Type B pancreatic cell (in vitro differentiated cells): ENCODE measurements at regions not wholly inside any gene's neighbourhood (a gene's known extent, or its start where the extent isn't known, plus 50 kb on each side); places are given as distances from the start of the nearest gene placed in this dataset.

Experiments
- DNase-seq: peaks from one replicate; pipeline ENCODE4 v3.0.0; 2021; ENCODE audit warnings: mixed read lengths; ENCODE audit not compliant: unreplicated experiment; ENCODE audit errors: extremely low spot score
- H3K27ac Mint-ChIP-seq: 2 replicates; pipeline ENCODE4 v1.8.0; 2021; ENCODE audit warnings: mild to moderate bottlenecking, mixed read lengths
- H3K27me3 Mint-ChIP-seq: 2 replicates; pipeline ENCODE4 v1.8.0; 2021; ENCODE audit warnings: mixed read lengths
- H3K36me3 Mint-ChIP-seq: 2 replicates; pipeline ENCODE4 v1.8.0; 2021; ENCODE audit warnings: mixed read lengths
- H3K4me1 Mint-ChIP-seq: one replicate; pipeline ENCODE4 v1.8.0; 2021; ENCODE audit warnings: mixed read lengths; ENCODE audit not compliant: unreplicated experiment
- H3K4me3 Mint-ChIP-seq: 2 replicates; pipeline ENCODE4 v1.8.0; 2021; ENCODE audit warnings: mild to moderate bottlenecking, mixed read lengths
- H3K9me3 Mint-ChIP-seq: 2 replicates; pipeline ENCODE4 v1.8.0; 2021; ENCODE audit warnings: mixed read lengths
- CTCF ChIP-seq: fragments of 200-600 bp; sonication (generic); conservative IDR thresholded peaks from 2 replicates; pipeline ENCODE4 v1.5.0; 2021; ENCODE audit warnings: antibody characterized with exemption, mild to moderate bottlenecking

- Mint-ChIP-seq H3K9me3 (no peaks in the 10 kb centered on the region), H3K27ac (no peak overlapping the region), H3K4me1 (no peaks in the 10 kb centered on the region), H3K4me3 (no peak overlapping the region), H3K36me3 (no peaks in the 10 kb centered on the region), H3K27me3 (no peaks in the 10 kb centered on the region)
- TF ChIP-seq CTCF: no peak
- no peak for DNase-seq
These were observed 382.1 kb upstream of the CDH18 start for GRCh38 chr5:20370061-20370460.

GRCh38 chr5:20369518-20369885 lies 381.5 kb upstream of the CDH18 start:
- H3K9me3 Mint-ChIP-seq: no peaks in the 10 kb centered on the region
- H3K36me3 Mint-ChIP-seq: no peaks in the 10 kb centered on the region
- H3K27me3 Mint-ChIP-seq: no peaks in the 10 kb centered on the region
- H3K4me3 Mint-ChIP-seq: no peak overlapping the region
- H3K4me1 Mint-ChIP-seq: no peaks in the 10 kb centered on the region
- H3K27ac Mint-ChIP-seq: no peak overlapping the region
- TF ChIP-seq CTCF: no peak
- no peak for DNase-seq

GRCh38 chr5:20368571-20369517 lies 380.8 kb upstream of the CDH18 start:
- no peak for DNase-seq
- no peaks in the 10 kb centered on the region for H3K36me3 Mint-ChIP-seq
- H3K27me3 Mint-ChIP-seq: no peaks in the 10 kb centered on the region
- H3K9me3 Mint-ChIP-seq: no peaks in the 10 kb centered on the region
- no peaks in the 10 kb centered on the region for H3K4me1 Mint-ChIP-seq
- no peak overlapping the region for H3K27ac Mint-ChIP-seq
- TF ChIP-seq CTCF: no peak
- no peak overlapping the region for H3K4me3 Mint-ChIP-seq

- Mint-ChIP-seq H3K27me3 (no peaks in the 10 kb centered on the region), H3K36me3 (no peaks in the 10 kb centered on the region), H3K9me3 (no peaks in the 10 kb centered on the region), H3K4me3 (no peak overlapping the region), H3K27ac (no peak overlapping the region), H3K4me1 (no peaks in the 10 kb centered on the region)
- no peak for DNase-seq
- no peak for TF ChIP-seq CTCF
These were observed 379.2 kb upstream of the CDH18 start for GRCh38 chr5:20367178-20367577.

GRCh38 chr5:20360263-20360662 lies 372.3 kb upstream of the CDH18 start:
- TF ChIP-seq CTCF: no peak
- no peaks in the 10 kb centered on the region for H3K36me3 Mint-ChIP-seq
- H3K27ac Mint-ChIP-seq: no peak overlapping the region
- no peak overlapping the region for H3K4me3 Mint-ChIP-seq
- H3K27me3 Mint-ChIP-seq: no peaks in the 10 kb centered on the region
- no peaks in the 10 kb centered on the region for H3K4me1 Mint-ChIP-seq
- DNase-seq: no peak
- H3K9me3 Mint-ChIP-seq: no peaks in the 10 kb centered on the region
